HG03460 (cell line): ENCODE measurements at regions not wholly inside any gene's neighbourhood (a gene's known extent, or its start where the extent isn't known, plus 50 kb on each side); places are given as distances from the start of the nearest gene placed in this dataset.
"Not testable (repeated sequence)": the region's sequence is repeated elsewhere in the genome, so short reads cannot be mapped to it uniquely, and the experiment has no call there.

Experiments used
- ATAC-seq: cut with Tn5 transposase; IDR thresholded peaks from one replicate; pipeline ENCODE4 v1.9.1; 2021; ENCODE audit not compliant: unreplicated experiment

DNA sequence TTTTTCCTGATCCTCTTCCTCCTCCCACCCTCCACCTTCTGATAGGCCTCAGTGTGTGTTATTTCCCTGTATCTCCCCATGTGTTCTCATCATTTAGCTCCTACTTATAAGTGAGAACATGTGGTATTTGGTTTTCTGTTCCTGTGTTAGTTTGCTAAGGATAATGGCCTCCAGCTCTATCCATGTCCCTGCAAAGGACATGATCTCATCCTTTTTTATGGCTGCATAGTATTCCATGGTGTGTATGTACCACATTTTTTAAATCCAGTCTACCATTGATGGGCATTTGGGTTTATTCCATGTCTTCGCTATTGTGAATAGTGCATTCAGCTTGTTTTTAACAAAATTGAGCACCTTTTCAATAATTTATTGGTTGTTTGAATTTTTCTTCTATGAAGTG lies 130.8 kb upstream of the ARHGAP20 start:
- not testable (repeated sequence) for ATAC-seq

DNA sequence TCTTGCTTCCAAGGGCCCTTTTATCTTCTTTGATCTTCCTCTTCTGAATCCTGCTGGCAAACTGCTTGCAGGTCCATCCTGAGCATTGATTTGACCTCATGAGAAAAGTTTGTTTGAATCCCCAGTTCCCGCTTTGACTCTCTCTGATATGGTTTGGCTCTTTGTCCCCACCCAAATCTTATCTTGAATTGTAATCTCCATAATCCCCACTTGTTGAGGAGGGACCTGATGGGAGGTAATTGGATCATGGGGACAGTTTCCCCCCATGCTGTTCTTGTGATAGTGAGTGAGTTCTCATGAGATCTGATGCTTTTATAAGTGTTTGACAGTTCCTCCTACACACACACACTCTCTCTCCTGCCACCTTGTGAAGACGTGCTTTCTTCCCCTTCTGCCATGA lies 126.6 kb upstream of the ARHGAP20 start:
- no peak for ATAC-seq

DNA sequence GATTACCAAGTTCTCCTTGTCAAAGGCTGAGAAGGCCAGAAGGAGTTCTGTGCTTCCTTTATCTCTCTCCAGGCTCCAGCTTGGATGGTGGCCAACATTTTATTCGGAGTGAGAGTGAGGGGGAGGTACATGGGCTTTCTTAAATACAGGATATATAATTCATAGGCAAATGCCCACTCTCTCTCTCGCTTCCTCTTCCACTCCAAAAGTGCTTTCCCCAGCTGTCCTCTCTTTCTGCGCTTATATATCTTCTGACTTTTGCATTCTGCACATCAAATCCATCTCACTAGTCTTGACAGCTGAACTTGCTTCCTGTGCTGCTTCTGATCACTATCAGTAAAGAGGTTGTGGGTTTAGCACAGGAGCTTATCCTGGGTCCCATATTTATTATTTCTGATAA lies 125.4 kb upstream of the ARHGAP20 start:
- ATAC-seq: no peak

DNA sequence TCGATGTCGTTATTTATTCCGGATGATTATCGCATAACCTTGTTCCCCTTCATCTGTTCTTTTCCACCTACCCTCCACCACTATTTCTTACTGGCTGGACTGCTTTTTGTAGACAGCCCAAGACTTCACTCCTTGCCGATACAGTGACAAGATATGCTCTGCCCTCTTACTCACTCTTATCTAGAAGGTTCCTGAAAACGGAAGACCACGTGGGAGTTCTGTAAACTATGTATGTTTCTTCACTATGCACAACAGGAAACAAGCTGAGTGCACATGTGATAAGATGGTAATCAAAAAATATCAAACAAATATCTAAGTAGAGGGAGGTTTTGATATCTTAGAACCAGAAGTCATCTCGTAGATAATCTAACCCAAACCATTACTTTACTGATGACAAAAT lies 122.9 kb upstream of the ARHGAP20 start:
- ATAC-seq: no peak

DNA sequence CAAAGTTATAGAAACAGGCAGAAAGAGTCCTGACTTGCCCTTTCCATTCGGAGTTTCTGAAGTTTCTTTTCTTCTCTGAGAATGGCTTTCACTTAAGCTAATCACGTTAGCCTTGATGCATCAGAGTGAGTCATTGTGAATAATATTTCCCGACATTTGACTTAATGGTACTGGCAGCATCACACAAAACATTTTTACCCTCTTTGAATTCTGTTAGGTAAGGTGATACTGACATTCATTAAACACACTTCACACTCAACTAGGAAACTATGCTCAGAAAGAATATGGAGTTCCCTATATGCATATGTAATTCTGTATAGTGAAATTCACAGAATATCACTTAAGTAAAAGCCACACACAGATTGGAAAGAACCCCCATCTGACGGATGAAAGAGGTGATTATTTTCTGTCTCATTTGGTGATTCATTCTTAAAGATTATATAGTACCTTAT lies 120.8 kb upstream of the ARHGAP20 start:
- ATAC-seq: no peak

DNA sequence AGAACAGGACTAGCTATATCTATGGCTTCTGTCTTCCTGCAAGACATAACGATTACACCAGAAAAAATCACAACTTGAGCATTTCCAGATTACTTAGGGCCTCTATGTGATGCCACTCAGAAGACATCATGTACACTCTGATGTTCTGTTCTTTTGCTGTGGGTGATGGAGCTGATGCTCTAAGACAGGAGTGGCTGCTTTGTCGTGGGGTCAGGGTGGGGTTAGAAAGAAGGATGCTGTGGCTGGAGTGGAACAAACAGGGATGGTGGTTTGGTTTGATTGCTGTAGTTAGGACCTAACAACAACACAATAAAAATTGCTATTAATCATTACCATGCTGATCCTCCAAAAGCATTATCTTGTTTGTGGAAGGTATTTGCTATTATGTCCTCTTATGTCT lies 120.3 kb upstream of the ARHGAP20 start:
- ATAC-seq: no peak

DNA sequence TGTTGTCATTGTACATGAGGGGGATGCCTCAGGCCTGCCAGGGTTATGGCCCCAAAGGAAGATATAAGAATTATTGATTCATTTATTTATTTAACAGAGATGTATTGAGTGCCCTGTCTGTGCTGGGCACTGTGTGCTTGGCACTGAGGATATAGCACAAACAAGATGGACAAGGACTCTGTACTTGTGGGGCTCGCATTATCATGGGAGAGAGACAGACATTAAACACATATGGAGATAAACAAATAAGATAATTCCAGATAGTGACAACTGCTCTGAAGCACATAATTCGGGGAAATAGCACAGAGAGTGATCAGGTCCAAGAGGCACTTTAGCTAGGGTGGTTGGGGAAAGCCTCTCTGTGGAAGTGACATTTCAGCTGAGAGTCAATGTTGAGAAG lies 119.8 kb upstream of the ARHGAP20 start:
- ATAC-seq: no peak

DNA sequence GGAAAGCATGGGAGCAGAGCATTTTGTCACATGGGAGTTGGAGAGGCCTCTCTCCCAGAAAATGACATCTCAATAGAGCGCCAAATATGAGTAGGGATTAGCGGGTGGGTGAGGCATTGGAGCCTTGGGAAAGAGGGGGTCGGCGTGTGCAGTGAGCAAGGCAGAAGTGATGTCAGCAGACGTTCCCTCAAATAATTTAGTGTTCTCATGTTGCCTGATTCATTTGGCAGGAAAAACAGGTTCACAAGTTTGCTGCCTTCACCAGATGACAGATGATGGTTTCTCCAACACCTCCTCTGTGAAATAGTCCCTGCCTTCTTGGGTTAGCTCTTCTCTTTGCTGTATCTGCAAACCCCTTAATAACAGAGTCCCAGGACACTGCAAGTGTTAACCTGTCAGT lies 118.5 kb upstream of the ARHGAP20 start:
- no peak for ATAC-seq

DNA sequence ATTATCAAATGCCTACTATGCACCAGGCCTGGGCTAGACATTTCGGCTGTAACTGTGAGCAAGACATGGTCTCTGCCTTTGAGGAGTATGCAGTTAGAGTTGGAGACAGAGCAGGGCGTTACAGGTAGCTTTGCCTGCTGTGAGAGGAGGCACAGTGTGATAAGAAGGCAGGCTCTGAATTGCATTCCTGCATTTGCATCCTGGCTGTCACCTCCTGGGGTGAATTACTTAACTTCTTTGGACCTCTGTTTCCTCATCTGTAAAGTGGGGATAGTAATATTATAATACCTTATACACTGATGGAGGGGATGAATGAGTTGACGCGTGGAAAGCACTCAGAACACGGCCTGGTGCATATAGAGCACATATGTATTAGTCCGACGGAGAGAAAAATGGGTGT lies 118.1 kb upstream of the ARHGAP20 start:
- ATAC-seq: no peak

DNA sequence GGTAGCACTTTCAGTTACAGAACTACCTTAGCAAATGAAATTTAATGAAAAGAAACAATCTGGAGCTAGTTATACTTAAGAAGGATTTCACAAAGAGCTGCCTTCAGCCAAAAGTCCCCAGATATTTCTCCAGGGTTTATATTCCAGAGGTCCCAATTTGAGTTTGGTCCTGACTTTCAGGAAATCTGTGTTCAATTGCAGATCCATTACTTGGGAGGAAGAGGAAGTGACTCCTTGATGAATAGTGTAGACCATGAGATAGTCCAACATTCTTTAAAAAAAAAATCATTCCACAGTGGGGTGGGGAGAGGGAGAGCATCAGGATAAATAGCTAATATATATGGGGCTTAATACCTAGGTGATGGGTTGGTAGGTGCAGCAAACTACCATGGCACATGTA lies 117.6 kb upstream of the ARHGAP20 start:
- ATAC-seq: no peak

DNA sequence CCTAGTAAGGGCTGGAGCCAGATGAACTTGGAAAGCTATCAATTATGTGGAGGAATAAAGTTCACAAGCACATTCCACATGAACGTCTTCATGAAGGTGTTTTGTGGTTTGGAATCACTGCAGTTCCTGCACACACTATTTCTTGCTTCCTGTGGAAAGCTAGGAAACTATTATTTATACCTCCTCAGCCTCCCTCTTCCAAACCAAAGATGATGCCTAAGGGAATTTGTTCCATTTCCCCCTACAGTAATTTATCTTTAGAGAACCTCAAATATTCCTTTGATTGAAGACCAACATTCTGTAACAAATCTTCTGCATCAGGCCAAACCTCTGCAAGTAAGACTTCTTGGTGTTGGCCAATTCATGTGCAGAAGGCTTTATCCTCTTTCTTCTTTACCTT lies 115.8 kb upstream of the ARHGAP20 start:
- ATAC-seq: no peak

DNA sequence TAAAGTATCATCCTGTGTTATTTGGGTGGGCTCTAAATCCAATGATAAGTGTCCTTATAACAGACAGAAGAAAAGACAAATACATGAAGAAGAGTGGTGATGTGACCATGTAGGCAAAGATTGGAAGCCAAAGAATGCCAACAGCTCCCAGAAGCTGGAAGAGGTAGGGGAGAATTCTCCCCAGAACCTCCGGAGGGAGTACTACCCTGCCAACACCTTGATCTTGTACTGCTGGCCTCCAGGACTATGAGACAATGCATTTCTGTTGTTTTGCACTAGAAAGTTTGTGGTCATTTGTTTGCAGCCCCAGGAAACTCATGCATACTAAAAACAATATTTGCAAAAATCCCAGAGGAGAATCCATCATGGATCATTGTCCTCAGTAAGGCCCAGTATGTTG lies 115.0 kb upstream of the ARHGAP20 start:
- ATAC-seq: no peak

DNA sequence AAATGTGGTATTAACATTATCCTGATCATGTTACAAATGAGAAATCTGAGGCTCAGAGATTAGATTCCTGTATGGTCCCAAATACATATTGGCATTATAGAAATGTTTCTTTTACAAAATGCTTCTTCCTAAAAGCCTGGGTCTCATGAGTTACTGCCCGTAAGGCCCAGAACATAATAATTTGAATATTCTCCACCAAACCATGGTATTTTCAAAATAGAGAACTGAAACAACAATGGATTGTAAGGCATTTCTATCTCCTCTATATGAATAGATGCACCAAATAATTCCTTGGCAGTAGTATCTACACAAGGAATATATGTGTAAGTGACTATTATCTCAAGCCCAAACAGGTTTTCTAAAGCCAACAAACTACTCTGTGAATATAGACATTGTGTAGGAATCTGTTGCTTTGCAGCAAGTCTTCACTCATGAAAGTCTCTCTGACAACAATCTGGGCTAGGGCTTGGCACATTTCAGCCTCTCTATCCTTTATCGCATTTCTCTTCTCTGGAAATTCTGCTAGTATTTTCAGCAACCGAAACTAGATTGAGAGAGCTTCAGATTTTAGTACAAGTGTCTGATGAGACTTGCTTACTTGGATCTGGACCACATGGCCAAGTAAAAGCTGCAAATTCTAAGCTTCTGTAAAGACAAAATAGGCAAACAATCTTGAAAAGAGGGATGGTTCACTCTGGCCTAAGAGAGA lies 112.8 kb upstream of the ARHGAP20 start:
- no peak for ATAC-seq

DNA sequence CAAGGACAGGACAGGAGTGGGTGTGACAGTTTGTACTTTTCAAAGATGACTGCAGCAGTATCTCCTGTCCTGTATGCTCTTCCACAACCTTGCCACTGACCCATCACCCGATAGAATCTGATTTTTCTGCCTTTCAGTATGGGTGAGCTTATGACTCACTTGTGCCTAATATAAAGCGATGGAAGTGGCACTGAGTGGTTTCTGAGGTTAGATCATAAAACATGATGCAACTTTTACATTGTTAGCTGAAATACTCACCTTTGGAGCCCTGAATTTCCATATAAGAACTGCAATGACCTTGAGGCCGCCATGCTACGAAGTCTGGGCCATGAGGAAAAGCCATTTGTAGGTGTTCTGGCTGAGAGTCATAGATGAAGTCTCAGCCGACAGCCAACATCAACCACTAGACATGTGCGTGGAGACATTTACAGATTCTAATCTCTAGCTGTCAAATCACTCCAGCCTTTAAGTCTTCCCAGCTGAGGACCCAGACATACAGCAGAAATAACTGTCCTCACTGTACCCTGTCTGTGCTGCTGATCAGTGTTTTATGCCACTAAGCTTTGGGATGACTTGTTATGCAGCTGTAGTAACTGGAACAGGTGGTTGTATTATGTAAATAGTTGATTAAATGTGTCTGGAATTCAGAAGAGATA lies 105.9 kb upstream of the ARHGAP20 start:
- ATAC-seq: no peak

DNA sequence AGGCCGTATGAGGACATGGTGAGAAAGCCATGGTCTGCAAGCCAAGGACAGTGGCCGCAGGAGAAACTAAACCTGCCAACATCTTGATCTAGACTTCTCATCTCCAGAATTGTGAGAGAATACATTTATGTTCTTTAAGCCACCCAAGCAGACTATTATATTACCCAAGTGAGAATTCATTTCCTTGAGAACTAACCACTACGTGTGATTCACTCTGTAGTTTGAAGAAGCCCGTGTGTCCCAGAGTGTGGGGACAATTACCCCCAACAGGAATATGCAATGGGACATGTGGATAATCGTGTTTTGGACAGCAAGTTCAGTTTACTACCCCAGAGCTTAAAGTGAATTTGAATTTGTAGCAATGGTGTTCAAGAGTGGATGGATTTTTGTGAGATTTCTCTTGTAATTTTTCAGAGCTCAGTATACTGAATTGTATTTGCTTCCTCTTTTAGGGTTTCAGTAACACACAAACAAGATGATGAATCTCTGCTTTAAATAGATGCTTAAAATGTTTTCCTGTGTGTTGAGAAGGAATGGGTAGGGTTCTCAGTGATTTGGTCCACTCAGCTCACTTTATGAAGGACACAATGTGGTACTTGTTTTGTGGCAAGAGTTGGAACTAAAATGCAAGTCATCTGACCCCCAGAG lies 100.0 kb upstream of the ARHGAP20 start:
- ATAC-seq: no peak

DNA sequence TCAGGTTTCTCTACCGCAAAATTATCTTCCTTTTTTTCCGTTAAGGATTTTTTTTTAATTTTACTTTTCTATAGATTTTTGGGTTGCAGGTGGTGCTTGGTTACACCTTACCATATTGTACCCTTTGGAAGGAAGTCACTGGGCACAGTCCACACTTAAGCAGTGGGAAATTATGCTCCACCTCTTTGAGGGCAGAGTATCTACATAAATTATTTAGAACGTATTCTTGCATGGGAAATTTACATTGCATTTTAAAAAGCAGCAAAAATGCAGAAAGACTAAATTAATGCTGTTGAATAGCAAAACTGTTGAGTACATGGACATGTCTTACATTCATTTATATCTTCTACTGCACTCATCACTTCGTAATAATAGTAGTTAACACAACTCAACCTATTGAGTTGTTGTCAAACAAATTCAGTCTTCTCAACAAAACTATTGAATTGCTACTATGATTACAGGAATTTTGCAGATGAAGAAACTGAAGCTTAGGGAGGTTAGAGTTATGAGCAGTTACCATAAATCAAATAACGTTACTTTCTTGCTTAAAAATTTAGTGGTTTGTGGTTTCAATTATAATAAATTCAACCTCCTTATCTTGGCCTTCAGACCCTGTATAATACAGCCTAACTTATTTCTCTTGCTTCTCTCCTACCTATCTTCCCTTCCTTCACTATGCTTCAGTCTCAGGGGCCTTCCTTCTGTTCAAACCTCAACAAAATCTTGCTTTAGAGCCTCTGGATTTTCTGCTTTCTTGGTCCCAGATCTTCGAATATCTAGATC lies 97.4 kb upstream of the ARHGAP20 start:
- no peak for ATAC-seq

DNA sequence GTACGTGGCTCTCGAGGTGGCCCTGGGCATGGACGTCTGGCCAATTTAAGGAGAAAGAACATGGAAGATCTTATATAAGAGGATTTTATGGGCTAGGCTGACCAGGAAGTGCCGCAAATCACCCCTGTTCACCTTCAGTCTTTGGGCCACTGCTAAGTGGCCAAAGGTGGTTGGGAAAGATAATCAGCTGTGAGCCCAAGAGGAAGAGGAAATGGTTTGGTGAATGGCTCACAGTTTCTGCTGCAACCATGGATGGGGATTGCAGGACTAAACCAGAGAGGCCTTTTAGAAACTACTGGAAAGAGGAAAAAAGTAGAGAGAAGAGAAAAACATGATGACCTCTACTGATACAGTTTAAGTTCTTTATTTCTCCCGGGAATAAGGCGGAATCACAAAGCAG lies 96.0 kb upstream of the ARHGAP20 start:
- no peak for ATAC-seq

DNA sequence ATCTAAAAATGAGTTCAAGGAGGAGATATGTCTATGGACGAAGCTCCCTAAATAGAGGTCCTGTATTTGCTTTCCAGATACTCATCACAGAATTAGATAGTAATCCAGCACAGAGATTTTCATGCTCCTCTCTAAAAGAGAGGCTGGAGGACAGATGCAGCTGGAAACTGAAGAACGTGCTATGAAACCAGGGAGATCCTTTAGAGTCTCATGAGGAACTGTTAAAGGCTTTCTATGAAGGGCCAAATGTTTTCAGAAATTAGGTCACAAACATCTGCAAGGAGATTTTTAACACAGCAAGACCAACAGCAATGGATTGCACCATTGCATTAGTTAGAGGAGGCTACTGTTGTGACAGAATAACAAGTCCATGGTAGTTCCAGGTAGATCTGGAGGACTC lies 95.6 kb upstream of the ARHGAP20 start:
- no peak for ATAC-seq

DNA sequence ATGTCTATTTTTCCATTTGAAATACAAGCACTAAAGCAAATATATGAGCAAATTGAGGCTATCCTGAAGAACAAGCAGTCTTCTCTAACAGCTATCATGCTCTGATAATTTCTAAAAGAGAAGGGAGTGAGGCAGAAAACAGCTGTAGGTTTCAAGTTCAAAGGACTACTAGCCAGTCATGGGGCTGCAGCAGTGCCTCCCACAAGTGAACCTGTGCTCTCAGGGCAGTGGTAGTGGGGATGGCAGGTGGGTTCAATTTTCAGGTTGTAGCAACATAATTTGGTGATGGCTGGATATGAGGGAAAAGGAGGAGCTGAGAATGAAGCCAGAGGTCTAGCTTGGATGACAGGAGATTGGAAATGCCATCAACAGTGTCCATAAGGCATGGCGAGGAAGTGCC lies 93.5 kb upstream of the ARHGAP20 start:
- no peak for ATAC-seq

DNA sequence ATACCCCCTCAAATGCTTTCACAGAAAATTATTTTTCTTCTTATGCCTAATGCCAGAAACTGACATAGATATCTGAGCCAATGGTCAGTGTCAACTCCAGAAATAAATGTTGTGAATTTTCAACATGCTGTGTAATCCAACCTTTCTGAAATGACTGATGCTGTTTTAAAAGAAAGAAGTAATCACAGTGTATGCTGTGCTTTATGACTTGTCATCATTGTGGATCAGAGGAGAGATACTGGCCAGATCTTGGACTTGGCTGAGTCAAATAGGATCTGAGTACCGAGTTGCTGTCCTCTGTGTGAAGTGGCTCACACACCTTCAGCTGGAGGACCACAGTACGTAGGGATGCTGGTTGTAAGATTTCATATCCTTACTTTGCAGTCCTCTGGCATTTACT lies 89.9 kb upstream of the ARHGAP20 start:
- ATAC-seq: no peak

DNA sequence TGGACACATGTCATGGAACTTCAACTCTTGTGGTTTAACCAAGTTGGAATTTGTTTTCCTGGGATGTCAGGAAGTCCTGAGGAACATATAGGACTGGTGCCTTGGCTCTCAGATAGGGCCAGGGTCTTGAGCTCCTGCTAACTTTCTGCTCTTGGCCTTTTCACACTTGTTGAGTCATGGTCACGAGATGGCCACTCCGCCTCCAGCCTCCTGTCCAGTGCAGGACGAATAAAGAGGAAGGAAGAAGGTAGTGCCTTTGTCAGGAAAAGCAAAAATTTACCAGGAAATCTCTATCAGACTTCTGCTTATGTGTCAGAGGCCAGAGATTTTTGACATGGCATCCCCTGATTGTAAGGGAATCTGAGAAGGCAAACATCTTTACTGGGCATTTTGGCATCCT lies 89.1 kb upstream of the ARHGAP20 start:
- no peak for ATAC-seq
